ENCODE measurements at regions not wholly inside any gene's neighbourhood (a gene's known extent, or its start where the extent isn't known, plus 50 kb on each side); places are given as distances from the start of the nearest gene placed in this dataset.

DNA sequence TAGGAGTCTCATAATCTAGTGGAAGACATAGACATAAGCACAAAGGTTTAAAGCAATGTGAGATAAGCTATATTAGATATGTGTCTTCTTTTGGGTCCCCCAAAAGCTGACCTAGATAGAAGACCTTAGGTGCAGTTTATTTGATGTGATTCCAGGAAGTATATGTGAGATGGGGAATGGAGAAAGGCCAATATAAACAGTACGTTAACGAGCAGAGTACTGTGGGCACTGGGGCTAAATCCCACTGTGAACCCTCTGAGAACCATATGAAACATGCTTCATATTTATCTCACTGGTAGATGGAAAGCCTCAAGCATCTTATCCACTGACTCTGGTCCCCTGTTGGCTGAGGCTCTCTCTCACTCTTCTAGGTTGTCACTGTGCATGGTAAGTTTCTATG, 62.6 kb upstream of the ZC3H15 start:
- TF ChIP-seq CTCF (IDR thresholded peaks at IDR 0.05) = no peak
- TF ChIP-seq POLR2A (IDR thresholded peaks at IDR 0.05) = no peak
